SW480 (cell line): ENCODE measurements at regions not wholly inside any gene's neighbourhood (a gene's known extent, or its start where the extent isn't known, plus 50 kb on each side); places are given as distances from the start of the nearest gene placed in this dataset.

ENCODE experiments used
- DNase-seq: peaks from one replicate; pipeline ENCODE4 v3.0.0-alpha.2; 2016; ENCODE audit warnings: low spot score

DNA sequence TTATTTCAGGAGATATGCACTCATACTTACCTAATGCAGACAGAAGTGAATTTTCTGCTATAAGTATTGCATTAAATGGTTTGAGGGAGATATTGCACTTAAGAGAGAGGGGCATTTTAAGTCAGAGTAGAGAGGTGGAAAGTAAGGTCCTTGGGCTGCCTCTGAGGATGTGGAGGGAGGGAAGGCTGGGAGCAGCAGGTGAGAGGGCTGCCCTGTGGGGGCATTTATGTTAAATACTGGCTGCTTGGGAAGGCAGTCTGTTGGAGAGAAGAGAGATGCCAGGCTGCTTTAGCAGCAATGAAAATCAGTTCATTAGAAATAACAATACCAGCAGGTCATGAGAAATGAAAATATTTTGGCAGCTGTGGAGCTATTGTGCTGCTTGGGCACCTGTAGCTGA, 576.2 kb upstream of the HS6ST1 start:
- no peak for DNase-seq

DNA sequence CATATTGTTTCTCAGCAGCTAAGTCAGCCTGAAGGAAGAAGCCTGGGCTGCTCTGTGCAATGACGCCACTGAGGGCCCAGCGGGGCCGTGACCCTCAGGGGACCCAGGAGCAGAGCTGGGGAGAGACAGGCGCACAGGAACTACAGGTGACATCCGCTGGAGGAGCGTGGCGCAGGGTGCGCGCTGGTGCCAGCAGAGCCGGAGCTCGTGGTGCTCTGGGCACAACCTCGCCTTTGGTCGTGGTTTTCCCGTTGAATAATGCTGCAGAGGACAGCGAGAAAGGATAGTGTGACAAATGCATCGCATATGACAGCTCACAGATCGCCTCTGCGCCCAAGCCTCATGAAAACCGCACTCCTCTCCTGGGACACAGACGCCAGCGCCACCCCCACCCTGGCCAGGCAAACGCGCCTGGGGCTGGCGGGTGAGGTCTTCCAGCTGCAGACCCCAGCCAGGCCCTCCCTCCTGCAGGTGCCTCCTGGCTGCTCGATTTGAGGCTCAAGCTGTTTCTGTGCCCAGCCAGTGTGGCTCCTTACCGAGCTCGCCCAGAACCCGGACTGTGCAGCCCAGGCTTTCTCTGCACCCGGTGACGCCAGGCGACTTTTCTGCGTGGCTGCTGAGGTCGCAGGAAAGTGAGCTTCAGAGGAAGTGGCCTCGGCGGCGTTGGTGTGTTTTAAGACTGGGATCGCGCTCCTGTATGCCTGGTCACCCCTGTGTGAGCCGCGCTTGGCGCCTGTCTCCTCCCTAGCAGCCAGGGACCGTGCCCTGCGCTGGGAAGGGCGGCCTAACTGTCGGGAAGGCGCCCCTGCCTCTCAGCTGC, 583.1 kb upstream of the HS6ST1 start:
- no peak for DNase-seq

DNA sequence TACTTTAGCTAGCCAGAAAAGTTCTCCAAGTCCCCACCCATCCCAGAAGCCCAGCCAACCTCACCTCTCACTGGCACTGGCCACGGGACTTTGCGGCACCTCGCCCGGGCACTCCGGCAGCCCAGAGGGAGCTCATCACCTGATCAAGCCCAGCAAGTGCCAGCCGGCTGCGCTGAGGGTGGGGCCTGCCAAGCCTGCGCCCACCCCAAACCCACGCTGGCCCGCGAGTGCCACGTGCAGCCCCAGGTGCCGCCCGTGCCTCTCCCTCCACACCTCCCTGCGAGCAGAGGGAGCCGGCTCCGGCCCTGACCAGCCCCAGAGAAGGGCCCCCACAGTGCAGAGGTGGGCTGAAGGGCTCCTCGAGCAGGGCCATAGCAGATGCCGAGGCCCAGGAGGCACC, 585.0 kb upstream of the HS6ST1 start:
- DNase-seq: no peak

DNA sequence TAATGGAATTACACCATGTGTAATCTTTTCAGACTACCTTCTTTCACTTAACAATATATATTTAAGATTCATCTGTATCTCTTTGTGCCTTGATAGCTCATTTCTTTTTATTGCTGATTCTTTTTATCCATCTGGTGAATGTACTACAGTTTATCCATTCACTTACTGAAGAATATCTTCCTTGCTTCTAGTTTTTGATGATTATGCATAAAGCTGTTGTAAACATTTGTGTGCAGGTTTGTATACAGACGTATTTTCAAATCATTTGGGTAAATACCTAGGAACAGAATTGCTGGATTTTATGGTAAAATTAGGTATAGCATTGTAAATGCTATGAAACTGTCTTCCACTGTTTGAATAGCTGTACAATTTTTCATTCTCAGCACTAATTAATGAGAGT, 592.6 kb upstream of the HS6ST1 start:
- DNase-seq: no peak

DNA sequence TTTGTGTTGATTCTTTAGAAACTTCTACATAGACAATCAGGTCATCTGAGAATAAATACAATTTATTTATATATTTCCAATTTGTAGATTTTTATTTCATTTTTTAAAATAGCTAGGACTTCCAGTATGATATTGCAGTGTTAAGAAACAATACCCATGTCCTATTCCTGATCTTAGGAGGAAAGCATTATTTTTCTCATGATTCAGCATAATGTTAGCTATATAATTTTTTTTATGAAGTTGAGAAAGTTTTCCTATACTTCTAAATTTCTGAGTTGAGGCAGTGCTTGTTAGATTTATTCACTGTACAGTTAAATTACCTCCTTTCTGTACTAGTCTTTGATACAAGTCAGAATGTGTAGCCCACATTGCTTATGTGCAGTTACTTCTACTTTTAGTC, 595.7 kb upstream of the HS6ST1 start:
- DNase-seq: no peak

DNA sequence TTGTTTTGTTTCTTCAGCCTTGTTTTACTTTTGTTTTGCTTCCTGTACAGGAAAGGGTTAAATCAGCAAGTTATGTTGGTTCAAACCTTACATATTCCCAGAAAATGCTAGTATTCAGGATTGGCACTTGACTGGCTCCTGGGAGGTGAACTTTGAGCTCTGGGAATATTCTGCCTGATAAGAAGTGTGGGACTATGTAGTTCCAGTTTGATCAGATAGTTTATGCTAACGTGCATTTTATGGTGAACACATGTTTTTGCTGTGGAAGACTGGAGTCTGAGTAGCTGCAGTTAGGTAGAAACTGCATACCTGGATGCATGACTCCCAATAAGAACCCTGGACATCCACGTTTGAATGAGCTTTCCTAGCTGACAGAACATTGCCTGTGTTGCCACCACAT, 603.1 kb upstream of the HS6ST1 start:
- no peak for DNase-seq

DNA sequence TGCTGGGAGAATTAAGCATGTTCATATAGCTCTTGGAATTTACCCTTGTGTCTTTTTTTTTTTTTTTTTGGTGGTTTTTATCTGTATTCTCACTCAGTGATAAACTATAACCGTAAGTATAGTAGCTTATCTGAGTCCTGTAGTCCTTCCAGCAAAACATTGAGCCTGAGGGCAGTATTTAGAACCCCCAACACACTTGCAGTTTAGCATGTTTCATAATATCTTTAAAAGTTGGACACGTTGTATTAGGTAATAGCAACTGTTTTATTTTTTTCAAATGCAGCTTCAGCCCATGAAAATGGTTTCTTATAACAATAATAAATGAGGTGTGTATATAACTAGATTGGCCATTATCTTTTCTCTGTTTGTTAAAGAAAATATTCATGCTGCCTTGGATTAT, 603.5 kb upstream of the HS6ST1 start:
- no peak for DNase-seq

DNA sequence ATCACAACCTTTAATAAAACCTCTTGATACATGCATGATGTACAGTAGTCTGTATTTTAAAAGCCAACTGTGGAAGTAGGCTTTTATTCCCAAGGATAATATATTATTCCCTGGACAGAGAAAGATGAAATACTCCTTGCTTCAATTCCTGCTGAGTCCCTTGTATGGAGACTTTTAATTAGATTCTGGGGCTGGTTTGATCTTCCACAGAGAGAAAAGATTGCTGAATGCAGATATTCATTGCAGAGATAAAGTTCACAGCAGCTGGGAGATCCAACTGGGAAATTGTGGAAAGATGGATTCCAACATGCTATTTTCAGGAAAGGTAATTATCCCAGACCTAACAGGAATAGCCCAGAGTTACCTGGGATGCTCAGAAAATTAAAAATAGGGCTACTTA, 607.0 kb upstream of the HS6ST1 start:
- no peak for DNase-seq

DNA sequence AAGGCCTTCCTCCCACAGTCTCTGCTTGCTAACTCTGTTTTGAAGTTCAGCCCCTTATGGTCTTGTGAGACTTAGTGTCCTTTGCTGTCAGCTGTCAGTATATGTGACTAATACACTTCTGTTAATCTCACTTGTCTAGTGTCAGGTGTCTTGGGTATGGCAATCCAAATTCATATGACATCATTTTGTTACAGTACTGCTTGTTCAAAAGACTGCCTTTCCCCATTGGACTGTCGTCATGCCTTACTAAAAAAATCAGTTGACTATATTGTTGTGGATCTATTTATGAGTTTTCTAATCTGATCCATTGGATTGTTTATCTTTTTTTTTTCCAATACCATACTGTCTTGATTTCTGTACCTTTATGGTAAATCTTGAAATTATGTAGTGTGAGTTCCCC, 611.4 kb upstream of the HS6ST1 start:
- DNase-seq: peak; percentile 4

DNA sequence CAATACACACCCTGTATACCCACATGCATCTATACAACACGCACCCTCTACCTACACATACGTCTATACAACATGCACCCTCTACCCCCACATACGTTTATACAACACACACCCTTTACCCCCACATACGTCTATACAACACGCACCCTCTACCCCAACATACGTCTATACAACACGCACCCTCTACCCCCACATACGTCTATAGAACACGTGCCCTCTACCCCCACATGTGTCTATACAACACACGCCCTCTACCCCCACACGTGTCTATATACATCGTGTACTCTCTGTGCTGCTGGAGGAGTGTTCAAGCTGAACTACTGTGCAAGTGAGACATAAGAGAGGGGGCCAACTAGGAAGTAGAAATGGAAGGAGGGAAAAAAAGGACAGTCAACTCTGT, 621.7 kb upstream of the HS6ST1 start:
- DNase-seq: no peak

DNA sequence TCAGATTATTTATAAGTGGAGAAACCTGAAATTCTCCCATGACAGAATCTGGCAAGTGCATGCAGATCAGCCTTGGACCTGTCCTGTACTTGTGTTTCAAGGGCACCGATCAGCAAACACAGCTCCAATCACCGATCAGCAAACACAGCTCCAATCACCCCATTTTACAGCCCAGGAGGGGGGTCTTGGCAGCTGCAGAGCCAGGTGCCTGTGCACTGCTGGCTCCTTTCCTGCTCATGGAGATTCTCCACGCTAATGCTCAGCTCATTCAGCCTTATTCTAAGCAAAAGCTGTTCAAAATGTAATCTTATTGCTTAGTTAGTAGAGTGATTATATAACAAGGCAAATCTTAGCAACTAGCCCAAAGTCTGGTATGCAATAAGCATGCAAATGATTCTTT, 623.1 kb upstream of the HS6ST1 start:
- no peak for DNase-seq

DNA sequence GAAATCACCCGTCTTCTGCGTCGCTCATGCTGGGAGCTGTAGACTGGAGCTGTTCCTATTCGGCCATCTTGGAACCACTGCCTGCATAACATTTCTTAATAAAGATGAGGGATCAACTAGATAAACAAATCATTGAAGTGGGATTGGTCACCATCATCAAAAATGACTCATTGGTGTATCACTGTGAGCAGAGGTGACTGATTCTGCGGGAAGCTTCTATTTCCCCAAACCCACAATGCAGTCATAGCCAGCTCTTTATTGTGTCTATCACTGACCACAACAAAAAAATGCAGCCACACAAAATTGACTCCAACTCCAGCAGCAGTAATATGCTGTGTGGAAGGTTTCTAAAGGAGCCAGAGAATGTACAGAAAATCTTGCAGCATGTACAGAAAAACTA, 630.7 kb upstream of the HS6ST1 start:
- DNase-seq: peak; percentile 94

DNA sequence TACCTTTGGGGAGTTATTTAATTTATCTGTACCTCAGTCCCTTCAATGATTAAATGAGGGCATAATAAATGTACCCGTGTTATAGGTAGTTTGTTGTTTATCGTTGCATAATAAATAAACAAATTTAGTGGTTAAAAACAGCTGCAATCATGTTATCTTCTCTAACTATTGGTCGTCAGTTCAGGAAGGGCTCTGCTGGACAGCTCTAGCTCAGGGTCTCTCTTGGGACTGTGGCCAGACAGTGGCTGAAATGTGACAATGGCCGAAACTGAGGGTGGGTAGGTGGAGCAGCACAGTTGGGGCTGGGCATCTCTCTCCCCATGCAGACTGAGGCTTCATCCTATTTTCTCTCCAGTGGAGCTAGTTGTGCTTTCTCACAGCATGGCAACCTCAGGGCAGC, 632.1 kb upstream of the HS6ST1 start:
- DNase-seq: no peak

DNA sequence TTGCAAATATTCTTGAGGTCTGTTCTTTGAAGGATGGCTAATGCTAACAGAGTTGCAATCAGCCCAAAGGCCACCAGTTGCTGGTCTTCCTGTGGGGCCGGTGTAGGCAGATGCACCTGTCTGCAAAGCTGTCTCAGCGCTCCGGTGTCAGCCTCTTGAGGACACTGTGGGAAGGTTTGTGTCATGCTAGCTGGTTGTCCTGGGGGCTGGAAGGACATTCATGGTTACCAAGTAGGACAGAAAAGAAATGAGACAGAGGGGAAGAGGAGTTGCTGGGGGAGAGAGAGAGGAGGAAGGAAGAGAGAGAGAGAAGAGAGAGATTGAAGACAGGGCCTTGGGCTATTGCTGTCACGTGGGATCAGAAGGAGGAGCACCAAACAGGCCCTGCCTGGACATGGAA, 639.6 kb upstream of the HS6ST1 start:
- DNase-seq: no peak

DNA sequence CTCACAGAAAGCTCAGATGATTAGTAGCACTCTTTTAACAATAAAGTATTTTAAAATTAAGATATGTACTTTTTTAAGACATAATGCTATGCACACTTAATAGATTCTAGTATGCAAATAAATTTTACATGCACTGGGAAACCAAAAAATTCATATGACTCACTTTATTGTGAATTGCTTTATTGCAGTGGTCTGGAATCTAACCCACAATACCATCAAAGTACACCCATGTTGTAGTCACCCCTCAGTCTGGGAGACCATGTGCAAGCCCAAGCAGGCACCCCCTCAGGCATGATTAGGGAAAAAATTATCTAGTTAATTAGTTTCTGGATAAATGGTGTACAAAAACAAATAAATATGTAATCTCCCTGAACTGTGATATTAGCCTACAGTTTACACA, 649.0 kb upstream of the HS6ST1 start:
- no peak for DNase-seq

DNA sequence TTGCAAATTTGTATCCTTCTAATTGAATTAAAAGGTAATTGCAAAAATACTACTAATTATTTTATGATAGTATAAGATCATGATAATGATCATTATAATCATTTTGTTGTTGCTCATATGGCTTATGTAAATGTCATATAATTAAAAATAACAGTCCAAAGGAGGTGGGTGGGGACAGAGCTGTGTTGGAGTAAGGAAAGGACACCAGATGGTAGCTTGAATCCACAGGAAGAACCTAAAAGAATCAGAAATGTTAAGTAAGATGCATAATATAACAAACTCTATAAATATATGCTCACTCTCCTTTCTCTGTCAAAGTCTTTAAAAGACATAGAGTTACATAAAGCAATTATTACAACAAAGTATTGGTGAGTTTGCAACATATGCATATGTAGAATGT, 650.7 kb upstream of the HS6ST1 start:
- DNase-seq: no peak

DNA sequence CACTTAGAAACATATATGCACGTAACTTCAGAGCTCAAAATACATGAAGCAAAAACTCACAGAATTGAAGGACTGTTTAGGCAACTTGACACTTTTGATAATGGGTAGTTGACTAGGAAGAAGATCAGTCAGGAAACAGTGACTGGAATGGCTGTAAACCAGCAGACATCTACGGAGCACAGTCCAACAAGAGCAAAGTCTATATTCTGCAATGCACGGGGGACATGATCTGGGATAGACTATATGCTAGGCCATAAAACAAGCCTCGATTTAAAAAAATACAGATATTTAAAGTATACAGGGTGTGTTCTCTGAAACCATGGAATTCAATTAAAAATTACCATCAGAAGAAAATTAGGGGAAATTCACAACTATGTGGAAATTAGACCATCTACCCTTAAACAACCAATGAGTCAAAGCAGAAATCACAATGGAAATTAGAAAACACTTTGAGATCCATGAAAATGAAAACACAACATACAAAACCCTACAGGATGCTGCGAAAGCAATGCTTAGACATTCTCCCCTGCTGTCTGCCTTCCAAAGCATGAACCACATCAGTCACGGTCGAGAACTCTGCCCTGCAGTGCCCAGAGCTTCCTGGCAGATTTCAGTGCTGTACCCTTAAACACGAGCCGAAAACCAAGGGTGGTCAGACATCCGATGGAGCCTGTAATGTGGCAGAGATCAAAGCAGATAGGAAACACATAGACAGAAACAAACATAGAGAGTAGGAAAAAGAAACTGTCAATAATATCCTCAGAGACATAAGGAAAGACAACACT, 651.9 kb upstream of the HS6ST1 start:
- peak; percentile 49 for DNase-seq

DNA sequence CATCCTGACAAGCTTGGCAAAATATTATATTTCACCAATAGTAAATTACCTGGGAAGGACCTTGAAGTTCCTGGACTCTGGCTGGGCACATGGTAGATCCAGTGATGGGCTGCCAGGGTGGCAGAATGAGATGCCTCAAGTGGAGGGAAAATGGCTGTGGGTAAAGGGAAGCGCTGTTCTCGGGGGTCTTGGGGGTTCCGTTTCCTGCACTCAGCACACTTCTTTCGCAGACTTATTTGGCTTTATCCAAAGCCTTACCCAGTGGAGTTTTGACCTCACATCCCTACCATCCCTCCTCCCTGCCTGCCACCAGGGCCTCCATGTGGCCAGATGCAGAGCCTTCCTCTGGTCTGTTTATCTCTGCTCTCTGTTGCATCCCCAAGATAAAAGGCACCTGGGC, 654.9 kb upstream of the HS6ST1 start:
- DNase-seq: no peak

DNA sequence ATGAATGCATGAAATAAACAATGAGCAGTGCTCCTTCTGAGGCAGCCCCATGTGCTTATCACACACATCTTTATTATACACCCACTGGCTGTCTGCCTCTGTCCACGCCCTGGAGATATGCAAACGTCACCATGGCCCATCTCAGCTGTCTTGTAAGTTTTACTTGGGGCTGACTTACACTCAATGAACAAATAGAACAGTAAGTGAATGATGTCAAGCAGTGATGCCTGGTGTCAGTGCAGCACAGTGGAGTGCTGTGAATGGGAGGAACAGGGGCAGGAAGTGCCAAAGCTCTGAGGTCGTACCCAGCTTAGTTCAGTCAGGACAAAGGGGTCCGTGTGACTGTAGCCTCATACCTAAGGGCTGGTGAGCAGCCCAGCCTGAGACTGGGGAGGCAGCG, 659.5 kb upstream of the HS6ST1 start:
- DNase-seq: peak; percentile 12

DNA sequence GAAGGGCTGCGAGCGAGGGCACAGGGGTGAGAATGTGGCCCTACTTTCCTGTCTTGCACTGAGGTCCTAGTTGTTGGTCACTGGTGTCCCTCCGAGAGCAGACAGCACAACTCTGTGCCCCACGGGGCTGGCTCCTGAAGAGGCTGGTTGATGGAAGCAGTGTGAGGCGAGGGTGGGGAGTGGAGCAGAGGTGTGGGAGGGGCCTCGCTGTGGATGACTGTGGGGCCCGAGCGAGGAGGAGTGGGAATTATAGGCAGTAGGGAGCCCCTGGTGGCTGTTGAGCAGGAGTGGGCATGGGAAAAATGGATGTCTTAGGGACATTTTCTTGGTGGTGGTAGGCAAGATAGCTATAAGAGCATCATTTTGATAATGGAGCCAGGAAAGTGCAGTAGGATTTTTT, 660.5 kb upstream of the HS6ST1 start:
- DNase-seq: no peak

DNA sequence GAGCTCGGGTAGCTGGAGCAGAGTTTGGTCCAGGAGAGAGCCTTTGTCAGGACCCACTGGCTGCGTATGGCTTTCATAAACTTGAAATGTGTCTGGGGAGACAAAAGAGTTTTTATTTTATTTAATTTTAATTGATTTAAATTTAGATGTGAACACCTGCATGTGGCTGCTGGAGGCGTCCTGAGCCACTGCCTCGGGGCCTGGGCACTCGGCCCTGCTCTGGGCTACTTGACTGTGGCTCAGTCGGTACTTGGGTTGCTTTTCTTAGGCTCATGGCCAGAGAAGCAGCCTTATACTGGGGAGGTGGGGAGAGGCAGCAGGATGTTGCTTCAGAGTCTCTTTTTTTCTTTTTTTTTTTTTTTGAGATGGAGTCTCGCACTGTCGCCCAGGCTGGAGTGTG, 661.8 kb upstream of the HS6ST1 start:
- no peak for DNase-seq

DNA sequence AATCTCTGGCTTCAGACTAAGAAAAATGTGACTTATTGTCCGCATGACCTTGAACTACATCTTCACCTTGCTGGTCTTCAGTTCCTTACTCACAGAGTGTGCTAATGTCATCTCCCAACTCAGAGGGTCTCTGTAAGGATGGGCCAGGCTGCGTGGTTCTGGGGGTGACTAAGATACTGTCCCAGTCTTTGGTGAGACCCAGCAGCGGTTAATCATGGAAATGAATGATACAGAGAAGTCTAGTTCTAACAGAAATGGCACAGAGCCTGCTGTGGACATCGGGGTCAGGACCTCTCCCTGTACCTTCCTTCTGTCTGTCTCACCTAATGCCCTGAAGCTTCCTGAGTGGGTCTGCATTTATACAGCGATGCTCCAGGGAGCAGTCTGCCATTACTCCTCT, 662.7 kb upstream of the HS6ST1 start:
- no peak for DNase-seq

DNA sequence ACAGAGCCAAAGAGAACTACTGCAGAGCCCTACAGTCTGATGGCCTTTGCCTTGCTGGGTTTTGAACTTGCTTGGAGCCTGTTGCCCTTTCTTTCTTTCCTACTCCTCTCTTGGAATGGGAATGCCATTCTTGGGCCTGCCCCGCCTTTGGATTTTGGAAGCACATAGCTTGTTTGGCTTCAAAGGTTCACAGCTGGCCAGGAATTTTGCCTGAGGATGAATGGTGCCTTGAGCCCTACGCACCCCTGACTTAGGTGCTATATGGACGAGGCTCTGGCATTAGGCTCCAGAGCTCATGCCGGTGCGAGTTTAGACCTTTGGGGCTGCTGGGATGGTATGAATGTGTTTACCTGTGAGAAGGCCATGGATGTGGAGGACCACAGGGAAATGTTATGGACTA, 663.3 kb upstream of the HS6ST1 start:
- DNase-seq: no peak

DNA sequence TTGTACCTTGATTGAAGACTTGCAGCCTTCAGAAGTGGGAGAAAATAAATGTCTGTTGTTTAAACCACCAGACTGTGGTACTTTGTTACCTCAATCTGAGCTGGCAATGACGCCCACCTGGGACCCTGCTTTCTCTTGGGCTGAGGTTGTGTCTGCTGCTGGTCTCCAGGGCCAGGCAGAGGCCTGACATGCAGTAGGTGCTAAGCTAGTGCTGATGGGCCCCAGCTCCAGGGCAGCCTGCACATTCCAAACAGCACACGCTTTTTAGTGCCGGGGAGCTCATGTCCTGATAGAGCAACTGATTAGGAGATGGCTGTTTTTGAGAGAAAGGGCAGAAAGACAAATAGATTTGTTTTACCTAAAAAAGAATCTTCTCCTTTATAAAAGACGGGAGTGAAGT, 664.0 kb upstream of the HS6ST1 start:
- no peak for DNase-seq
